ENCODE measurements at regions not wholly inside any gene's neighbourhood (a gene's known extent, or its start where the extent isn't known, plus 50 kb on each side); places are given as distances from the start of the nearest gene placed in this dataset.
A peak's percentile ranks its signal among the peaks of the same experiment; 100 is the strongest.

DNA sequence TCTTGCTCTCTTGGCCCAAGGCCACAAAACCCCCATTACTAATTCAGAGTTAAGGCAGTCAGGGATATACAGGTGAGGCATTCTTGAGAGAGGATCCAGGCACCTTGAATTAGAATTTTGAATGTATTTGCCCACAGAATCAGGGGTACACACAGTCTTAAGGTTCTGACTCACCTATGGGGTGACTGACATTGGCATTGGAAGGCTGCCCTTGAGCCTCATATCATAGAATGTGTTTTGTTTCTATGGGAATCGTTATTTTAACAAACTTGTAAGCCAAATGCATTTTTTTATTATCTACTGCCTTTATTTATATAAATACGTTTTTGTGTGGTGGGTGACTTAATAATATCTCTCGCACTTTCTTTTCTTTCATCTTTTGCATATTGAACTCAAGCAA is 218.6 kb upstream of the CITED2 start:
- ATAC-seq, result no peak
- intact Hi-C loops (cut with DNase I; ENCODE audit: low total_unique reads), result loop anchor here (5.0 kb wide), 2 partner anchors 169 to 216 kb away; no protein-coding TSS in a partner anchor

DNA sequence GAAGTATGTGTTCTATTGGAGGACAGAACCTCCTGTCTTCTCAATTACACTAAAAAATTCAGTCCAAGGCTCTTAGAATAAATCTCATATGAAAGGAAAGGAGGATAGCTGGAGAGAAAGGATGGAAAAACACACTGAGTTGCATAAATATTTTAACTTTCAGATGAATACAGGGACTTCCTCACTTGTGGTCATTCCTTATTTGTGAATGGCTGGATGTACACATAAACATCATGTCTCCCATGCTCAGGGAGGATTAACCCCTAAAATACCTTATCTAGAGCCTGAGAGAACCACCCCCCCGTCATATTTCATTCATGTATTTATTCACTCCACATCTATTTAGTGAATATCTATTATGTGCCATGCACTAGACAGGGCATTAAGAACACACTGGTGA is 217.6 kb upstream of the CITED2 start:
- Histone ChIP-seq H3K9me3 (no peaks in the 10 kb centered on the region), H3K4me1 (peaks cover 50 to 51% of the 10 kb centered on the region in 2 donors), H3K27ac (peak overlapping the region; percentile 61 to 84 (median 79)), H3K27me3 (no peaks in the 10 kb centered on the region), H3K36me3 (no peaks in the 10 kb centered on the region), H3K4me3 (no peak overlapping the region)
- DNase-seq (no peak), ATAC-seq (no peak)
- in situ Hi-C loops (cut with MboI; ENCODE audit: low sequenced_read_pairs in 4 of 4), result no loop called here
- no peak for TF ChIP-seq POLR2A (IDR thresholded peaks at IDR 0.05)
- TF ChIP-seq, protein P1, sequence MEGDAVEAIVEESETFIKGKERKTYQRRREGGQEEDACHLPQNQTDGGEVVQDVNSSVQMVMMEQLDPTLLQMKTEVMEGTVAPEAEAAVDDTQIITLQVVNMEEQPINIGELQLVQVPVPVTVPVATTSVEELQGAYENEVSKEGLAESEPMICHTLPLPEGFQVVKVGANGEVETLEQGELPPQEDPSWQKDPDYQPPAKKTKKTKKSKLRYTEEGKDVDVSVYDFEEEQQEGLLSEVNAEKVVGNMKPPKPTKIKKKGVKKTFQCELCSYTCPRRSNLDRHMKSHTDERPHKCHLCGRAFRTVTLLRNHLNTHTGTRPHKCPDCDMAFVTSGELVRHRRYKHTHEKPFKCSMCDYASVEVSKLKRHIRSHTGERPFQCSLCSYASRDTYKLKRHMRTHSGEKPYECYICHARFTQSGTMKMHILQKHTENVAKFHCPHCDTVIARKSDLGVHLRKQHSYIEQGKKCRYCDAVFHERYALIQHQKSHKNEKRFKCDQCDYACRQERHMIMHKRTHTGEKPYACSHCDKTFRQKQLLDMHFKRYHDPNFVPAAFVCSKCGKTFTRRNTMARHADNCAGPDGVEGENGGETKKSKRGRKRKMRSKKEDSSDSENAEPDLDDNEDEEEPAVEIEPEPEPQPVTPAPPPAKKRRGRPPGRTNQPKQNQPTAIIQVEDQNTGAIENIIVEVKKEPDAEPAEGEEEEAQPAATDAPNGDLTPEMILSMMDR (IDR thresholded peaks at IDR 0.05 in 4 of 5, conservative IDR thresholded peaks at IDR 0.05 in 1 of 5), result no peak
- intact Hi-C loops (cut with DNase I; ENCODE audit: low total_unique reads), result loop anchor here (5.0 kb wide), 2 partner anchors 170 to 215 kb away; no protein-coding TSS in a partner anchor

More for the DNA sequence above, 218.6 kb upstream of the CITED2 start:
- Histone ChIP-seq H3K9me3 (no peaks in the 10 kb centered on the region), H3K36me3 (no peaks in the 10 kb centered on the region), H3K27me3 (no peaks in the 10 kb centered on the region), H3K27ac (no peak overlapping the region), H3K4me1 (peaks cover 55 to 56% of the 10 kb centered on the region in 2 donors), H3K4me3 (no peak overlapping the region)
- in situ Hi-C loops (cut with MboI; ENCODE audit: low sequenced_read_pairs in 4 of 4), result no loop called here
- TF ChIP-seq, protein P1 (IDR thresholded peaks at IDR 0.05 in 4 of 5, conservative IDR thresholded peaks at IDR 0.05 in 1 of 5), result no peak
- no peak for TF ChIP-seq POLR2A (IDR thresholded peaks at IDR 0.05)
- no peak for DNase-seq

DNA sequence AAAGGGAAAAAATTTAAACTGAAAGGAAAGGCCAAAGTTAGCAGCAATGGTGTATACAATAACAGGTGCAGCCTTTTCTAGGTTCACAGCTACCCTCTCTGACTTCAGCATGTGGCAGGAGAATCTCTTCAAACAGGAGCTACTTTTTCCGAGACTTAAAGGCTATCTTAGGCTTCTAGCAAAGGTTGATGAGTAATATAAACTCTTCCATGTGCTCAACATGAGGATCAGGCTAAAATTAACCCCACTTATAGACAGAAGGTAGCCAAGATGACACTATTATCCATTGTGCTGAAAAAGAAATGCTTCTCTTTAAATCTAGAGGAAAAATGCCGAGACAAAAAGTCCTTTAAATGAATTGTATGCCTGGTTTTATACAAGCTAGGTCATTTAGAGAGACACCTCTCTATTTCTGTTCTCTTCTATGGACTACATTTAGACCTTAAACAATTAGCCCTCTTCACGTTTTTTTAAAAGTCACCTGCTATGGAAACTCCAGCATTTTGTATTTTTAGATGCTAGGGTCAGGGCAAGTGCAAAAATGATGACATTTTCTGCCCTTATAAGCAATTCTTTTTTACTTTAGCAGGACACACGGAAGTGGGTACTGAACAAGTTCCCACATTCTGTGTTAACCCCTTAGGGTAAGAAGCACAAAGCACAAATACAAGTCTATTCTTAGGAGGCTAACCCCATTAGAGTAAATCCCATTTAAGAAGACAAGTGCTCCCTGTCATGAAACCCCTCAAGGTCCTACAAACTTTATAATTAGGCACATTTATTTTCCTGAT is 216.8 kb upstream of the CITED2 start:
- no peaks in the 10 kb centered on the region for H3K27me3 ChIP-seq
- no peaks in the 10 kb centered on the region for H3K9me3 ChIP-seq
- in situ Hi-C loops (cut with MboI; ENCODE audit: low sequenced_read_pairs in 4 of 4) (no loop called here), intact Hi-C loops (cut with DNase I; ENCODE audit: low total_unique reads) (loop anchor here (5.0 kb wide), 2 partner anchors 171 to 214 kb away; no protein-coding TSS in a partner anchor)
- H3K27ac ChIP-seq, result peak overlapping the region; percentile 61 to 84 (median 79)
- H3K4me1 ChIP-seq, result peaks cover 49% of the 10 kb centered on the region in 2 donors
- ATAC-seq, result peak; percentile 59 to 73
- no peak for DNase-seq
- no peak overlapping the region for H3K4me3 ChIP-seq
- TF ChIP-seq POLR2A (IDR thresholded peaks at IDR 0.05), result peak in 1 of 2 donors; percentile 15
- TF ChIP-seq, protein P1 (IDR thresholded peaks at IDR 0.05 in 4 of 5, conservative IDR thresholded peaks at IDR 0.05 in 1 of 5), result no peak
- no peaks in the 10 kb centered on the region for H3K36me3 ChIP-seq

DNA sequence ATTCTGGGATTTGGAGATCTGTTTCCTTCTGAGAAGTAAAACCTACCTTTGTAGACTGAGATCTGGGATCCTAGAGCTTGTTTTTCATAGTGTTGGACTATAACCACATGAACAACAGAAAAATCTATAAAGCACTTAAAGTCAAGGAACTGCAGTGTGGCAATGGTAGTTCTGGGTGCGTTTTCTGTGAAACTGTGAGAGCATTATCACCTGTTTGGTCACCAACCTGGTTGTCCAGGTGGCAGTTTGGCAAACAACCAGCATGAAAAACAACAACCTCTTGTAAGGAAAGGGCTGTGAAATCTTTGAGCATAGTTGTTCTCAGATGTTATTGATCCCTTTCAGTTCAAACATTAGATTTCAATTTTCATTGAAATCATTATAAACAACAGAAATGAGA is 215.8 kb upstream of the CITED2 start:
- Histone ChIP-seq H3K4me3 (no peak overlapping the region), H3K9me3 (no peaks in the 10 kb centered on the region), H3K27ac (peak overlapping the region; percentile 61 to 84 (median 79)), H3K4me1 (peaks cover 49% of the 10 kb centered on the region in 2 donors), H3K27me3 (no peaks in the 10 kb centered on the region), H3K36me3 (no peaks in the 10 kb centered on the region)
- DNase-seq (no peak), ATAC-seq (no peak)
- TF ChIP-seq, protein P1 (IDR thresholded peaks at IDR 0.05 in 4 of 5, conservative IDR thresholded peaks at IDR 0.05 in 1 of 5), result no peak
- no peak for TF ChIP-seq POLR2A (IDR thresholded peaks at IDR 0.05)
- in situ Hi-C loops (cut with MboI; ENCODE audit: low sequenced_read_pairs in 4 of 4), result no loop called here
- intact Hi-C loops (cut with DNase I; ENCODE audit: low total_unique reads), result loop anchor here (5.0 kb wide), 2 partner anchors 172 to 213 kb away; no protein-coding TSS in a partner anchor
